ENCODE measurements at regions not wholly inside any gene's neighbourhood (a gene's known extent, or its start where the extent isn't known, plus 50 kb on each side); places are given as distances from the start of the nearest gene placed in this dataset.
A peak's percentile ranks its signal among the peaks of the same experiment; 100 is the strongest.

- 67 to 82% (median 76%) methylated on average over 6 of the region's 6 CpGs for WGBS, 4 donors
- TF ChIP-seq CTCF (IDR thresholded peaks at IDR 0.05), result no peak
- TF ChIP-seq POLR2A (IDR thresholded peaks at IDR 0.05), result no peak
- DNase-seq (no peak), ATAC-seq (no peak)
- H3K9me3 ChIP-seq, result no peaks in the 10 kb centered on the region
- H3K4me3 ChIP-seq, result no peak overlapping the region
- intact Hi-C loops (cut with DNase I), result no loop called here
- H3K27me3 ChIP-seq, result peaks cover 0 to 39% (median 5%) of the 10 kb centered on the region in 9 donors
- H3K36me3 ChIP-seq, result no peaks in the 10 kb centered on the region
- H3K4me1 ChIP-seq, result no peaks in the 10 kb centered on the region
- H3K27ac ChIP-seq, result no peak overlapping the region
These were observed 75.3 kb upstream of the SFSWAP start for GRCh38 chr12:131635491-131636122.

- Histone ChIP-seq H3K9me3 (no peaks in the 10 kb centered on the region), H3K36me3 (no peaks in the 10 kb centered on the region), H3K27ac (no peak overlapping the region), H3K27me3 (peaks cover 0 to 37% (median 3%) of the 10 kb centered on the region in 9 donors), H3K4me3 (no peak overlapping the region), H3K4me1 (no peaks in the 10 kb centered on the region)
- 83 to 88% (median 85%) methylated on average over 8 of the region's 8 CpGs for WGBS, 4 donors
- ATAC-seq, result no peak
- TF ChIP-seq POLR2A (IDR thresholded peaks at IDR 0.05) (no peak), CTCF (IDR thresholded peaks at IDR 0.05) (no peak)
- DNase-seq, result peak in 1 of 5 donors; percentile 48
- intact Hi-C loops (cut with DNase I), result no loop called here
These were observed 74.6 kb upstream of the SFSWAP start for GRCh38 chr12:131636266-131636665.

- no peak for ATAC-seq
- 65 to 72% (median 70%) methylated on average over 14 to 18 of the region's 18 CpGs for WGBS, 4 donors
- Histone ChIP-seq H3K36me3 (no peaks in the 10 kb centered on the region), H3K4me1 (no peaks in the 10 kb centered on the region), H3K27ac (no peak overlapping the region), H3K27me3 (peaks cover 0 to 43% (median 3%) of the 10 kb centered on the region in 9 donors), H3K4me3 (no peak overlapping the region), H3K9me3 (no peaks in the 10 kb centered on the region)
- no peak for TF ChIP-seq CTCF (IDR thresholded peaks at IDR 0.05)
- no peak for TF ChIP-seq POLR2A (IDR thresholded peaks at IDR 0.05)
- DNase-seq, result peak in 1 of 5 donors; percentile 40
- intact Hi-C loops (cut with DNase I), result no loop called here
These were observed 73.7 kb upstream of the SFSWAP start for GRCh38 chr12:131636940-131637750.

GRCh38 chr12:131637986-131638385, 72.9 kb upstream of the SFSWAP start:
- Histone ChIP-seq H3K27ac (no peak overlapping the region), H3K36me3 (no peaks in the 10 kb centered on the region), H3K4me1 (no peaks in the 10 kb centered on the region), H3K27me3 (peaks cover 0 to 50% (median 3%) of the 10 kb centered on the region in 9 donors), H3K9me3 (no peaks in the 10 kb centered on the region), H3K4me3 (no peak overlapping the region)
- TF ChIP-seq POLR2A (IDR thresholded peaks at IDR 0.05) (no peak), CTCF (IDR thresholded peaks at IDR 0.05) (no peak)
- intact Hi-C loops (cut with DNase I), result no loop called here
- WGBS, 4 donors, result 42 to 49% (median 44%) methylated on average over 3 of the region's 3 CpGs
- no peak for ATAC-seq
- DNase-seq, result no peak
